G401.6 (cell line): ENCODE measurements at regions not wholly inside any gene's neighbourhood (a gene's known extent, or its start where the extent isn't known, plus 50 kb on each side); places are given as distances from the start of the nearest gene placed in this dataset.

Source experiments
- FAIRE-seq: peaks from 2 replicates; lab custom pipeline; 2012; peaks lifted over from hg19 to GRCh38; lab: Jason Lieb, UNC

DNA sequence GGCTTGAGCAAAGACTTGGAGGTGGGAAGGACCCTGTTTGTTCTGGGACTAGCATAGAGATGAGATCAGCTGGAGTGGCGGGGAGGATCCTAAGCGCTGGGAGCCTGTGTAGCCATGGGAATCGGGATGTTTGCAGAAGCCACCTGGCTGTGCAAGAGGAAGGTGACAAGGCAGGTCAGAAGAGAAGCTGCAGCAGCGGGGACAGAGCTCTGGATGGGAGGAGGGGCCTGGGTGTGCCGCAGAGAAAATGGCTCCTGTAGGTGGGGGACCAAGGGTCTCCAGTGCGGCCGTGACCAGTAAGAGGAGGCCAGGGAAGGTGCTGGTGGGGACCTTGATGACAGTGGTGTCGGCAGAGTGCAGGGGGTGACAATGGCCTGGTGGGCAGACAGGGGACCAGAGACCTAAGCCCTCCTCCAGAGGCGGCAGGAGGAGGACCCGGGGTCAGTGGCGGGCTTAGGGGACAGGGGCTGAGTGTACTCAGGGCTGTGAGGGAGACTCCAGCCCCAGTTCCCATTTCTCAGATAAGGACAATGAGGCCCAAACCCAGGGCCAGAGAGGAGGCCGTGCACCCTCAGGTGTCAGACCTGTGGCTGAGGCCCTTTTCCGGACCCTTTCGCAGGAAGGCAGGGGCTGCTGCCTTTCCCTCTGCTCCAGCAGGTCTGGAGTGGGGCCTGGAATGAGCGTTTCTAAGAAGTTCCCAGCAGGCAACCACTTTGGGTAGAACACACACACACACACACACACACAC is 206.6 kb upstream of the RTL1 start:
- FAIRE-seq, result no peak

DNA sequence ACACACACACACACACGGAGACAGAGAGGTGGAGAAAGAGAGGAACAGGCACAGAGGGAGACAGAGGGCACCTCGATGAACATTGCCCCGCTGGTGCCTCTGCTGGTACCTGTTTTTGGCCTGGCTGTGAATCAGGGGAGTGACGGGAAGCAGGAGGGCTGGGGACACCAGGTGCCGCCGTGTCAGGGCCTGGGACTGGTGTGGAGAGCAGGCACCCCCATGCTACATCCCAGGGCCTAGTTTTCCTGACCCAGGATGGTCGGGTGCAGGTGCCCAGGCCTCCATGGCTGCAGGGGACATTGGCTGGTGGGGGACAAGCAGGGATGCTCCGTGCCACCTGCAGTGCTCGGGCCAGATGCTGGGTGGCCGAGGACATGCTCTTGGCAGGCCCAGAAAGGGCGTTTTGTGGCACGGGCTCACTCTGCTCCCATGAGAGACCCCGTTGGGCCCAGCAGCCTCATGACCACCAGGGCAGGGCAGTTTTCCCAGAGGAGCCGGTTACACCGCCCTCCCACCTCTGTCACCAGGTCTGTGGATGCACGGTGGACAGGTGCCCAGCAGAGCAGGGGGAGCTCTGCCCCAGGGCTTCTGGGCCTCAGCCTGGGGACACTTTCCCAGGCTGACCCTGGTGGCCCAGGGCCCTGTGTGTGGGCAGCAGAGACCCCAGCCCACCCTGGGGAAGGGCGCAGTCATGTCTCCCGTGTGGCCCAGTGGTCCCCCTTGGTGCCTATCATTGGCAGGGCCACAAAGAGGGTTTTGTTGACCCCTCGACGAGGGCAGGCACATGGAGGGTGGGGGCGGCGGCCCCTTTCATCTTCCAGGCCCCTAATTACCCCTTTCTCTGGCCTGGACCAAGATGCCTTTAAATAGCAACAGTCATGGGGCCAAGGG is 207.5 kb upstream of the RTL1 start:
- no peak for FAIRE-seq

DNA sequence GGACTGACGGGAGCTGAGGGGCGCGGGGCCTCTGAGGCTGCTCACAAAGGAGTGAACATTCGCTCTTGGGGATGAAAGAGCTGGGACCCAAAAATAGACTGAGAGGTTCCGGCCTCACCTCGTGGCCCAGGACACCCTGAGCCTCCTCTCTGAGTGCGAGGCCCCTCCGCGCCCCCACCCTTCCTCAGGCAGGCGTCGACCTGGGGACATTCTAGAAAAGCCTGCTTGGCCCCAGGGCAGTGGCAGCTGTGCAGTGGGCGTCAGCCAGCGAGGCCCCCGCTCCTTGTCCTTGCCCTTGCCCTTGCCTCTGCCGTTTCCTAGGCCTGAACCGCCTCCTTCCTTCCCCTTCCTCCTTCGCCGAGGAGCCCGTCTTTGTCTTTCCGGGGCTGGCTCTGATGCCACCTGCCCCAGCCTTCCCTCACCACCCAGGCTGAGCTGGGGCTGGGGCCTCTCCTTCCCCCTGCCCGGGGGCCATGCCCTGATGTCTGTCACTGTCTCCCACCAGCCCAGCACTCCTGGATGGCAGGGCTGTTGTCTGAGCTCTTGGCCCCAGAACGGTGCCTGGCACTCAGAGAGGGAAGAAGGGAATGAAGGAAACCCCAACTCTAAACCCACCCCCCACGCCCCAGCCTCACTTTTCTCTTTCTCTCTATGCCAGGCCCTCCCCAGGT is 208.2 kb upstream of the RTL1 start:
- no peak for FAIRE-seq

DNA sequence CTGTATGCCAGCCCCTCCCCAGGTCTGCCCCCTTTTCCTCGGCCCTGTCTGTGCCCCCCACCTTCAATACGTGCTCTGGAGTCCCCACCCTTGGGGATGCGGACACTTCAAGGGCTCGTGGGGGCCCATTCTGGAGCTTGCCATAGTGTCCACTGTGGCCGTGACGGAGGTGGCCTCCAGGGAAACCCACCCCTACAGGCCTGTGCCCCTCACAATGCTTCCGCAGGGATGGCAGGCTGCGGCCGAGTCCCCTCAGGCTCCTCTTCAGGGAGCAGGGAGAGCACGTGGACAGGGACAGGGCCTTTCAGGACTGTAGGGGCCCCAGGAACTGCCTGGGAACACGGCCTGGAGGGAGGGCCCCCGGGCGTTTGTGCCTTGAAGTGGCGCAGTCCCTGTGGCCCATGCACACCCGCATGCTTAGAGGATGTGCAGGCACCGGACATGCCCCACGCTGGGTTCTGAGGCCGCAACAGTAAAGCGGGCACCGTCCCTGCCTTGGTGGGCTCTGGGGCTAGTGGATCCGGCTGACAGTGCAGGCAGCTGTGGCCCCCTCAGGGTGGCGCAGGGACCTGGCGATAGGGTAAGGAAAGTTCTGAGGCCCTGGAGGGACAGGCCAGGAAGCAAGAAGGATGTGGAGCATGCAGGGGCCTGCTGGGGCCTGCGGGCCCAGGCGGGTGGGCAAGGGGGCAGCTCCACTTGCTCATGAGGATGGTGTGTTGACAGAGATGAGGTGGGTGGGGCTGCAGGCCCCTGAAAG is 209.0 kb upstream of the RTL1 start:
- FAIRE-seq, result no peak

DNA sequence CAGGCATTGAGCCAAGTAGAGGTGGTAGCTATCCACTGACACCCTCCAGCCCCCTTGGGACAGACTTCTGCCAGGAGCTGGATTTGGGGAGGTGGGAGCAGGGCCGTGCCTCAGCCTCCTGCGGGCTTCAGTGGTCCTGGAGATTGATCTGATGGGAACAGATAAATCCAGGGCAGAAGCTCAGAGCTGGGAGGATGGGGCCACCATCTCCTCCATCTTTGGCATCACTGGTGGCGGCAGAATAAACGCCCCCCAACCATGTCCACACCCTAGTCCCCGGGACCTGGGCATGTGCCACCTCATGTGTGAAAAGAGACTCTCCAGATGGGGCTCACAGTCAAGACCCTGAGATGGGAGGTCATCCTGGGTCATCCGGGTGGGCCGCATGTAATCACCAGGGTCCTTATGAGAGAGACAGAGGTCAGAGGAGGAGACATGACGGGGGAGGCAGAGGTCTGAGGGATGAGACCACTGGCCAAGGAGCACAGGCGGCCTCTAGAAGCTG is 209.6 kb upstream of the RTL1 start:
- no peak for FAIRE-seq

DNA sequence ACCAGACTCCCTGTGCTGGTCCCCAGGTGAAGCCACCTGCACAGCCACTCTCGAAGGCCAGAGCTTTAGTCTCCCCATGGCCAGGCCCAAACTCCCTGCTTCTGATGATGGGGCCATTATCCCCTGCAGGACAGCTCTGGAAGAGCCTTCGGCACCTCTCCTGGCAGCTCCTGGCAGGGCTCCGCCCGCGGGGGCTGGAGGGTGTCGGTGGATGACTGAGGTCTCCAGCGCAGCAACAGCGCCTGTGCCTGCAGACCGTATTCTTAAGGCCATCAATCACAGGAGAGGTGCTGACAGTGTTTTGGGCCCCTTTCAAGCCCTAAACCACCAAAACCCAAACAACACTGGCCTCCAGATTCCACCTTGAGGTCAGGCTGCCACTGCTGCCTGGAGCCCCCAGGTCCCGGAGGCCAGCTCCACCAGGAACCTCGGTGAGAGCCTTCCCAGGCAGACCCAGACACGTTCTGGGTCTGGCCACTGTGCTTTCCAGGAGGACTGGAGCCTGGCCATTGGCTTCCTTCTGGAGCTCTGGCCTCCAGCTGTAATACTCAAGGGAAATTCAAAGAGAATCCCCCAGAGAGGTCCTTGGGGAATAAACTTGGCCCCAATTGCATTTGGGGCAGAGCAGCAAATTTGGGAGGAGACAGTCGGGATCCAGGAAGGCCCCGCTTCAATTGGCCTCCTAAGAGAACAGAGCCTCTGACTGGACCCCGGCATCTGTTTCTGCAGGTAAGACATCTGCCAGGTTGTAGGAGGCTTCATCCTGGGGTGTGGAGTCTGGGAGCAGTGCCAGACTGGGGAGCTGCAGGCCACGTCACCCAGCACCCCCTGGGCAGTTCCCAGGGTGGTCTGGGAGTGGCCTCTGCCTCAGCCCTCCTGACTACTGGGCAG is 210.6 kb upstream of the RTL1 start:
- FAIRE-seq, result no peak

DNA sequence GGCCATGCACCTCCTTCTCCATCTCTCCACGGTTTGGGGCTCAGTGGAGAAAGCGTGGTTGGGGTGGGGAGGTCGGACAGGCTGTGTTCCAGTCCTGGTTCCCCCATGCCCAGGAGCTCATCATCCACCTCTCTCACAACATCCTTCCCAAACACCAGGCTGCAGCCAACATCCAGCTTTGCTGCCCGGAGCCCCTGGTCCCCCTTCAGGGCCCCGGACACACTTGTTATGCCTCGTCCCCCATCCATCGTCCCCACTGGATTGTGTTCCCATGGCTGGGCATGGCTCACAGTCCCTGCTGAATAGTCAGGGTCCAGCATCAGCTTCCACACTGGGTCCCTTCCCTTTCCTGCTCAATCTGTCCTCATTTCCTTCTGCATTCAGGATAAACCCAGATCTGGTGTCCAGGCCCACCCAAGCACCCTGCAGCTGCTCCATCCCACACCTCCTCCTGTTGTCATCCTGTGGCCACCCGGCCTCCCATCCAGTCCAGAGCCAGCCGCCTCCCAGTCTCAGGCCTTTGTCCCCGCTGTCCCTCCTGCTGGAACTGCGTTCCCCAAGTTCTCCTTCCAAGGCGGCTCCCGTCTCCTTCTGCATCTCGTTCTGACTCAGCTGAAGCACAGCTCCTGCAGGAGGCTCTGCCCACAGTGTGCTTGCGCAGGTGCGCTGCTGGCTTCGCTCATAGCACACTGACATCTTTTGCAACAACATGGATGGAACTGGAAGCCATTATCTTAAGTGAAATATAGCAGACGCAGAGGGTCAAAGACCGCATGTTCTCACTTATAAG is 211.4 kb upstream of the RTL1 start:
- FAIRE-seq, result no peak

DNA sequence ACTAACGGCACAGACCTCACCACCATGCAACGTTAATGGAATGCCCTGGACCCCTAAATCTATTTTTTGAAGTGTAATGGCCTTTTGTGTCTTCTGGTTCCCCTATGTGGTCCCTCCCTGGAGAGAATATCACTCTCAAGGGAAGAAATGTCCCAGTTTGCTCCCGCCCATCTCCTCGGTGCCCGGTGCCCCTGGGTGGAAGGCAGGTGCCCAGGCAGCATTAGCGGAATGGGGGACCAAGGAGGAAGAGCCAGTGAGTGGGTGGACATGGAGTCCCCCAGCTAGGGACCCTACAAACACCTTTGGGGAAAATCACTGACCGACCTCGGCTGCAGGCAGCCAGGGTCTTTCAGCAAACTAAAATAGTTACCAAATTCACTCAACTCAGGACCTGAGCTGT is 212.1 kb upstream of the RTL1 start:
- no peak for FAIRE-seq

DNA sequence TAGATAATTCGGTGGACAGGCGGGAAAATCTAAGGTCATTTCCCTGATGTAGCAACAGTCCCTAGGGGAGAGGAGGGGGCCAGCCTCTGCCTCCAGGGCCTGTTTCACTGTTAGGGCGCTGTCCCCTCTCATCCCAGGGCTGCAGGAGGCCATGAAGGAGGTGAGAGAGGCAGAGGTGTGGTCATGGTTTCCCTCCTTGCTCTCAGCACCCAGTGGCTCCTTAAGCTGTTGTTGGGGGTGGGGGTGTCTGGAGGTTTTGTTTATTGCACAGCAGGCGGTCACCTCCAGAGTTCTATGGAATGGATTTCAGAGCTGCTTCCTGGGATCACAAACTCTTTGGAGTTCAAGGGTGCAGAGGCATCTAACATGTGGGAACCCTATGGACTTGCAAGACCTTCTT is 212.5 kb upstream of the RTL1 start:
- FAIRE-seq, result no peak

DNA sequence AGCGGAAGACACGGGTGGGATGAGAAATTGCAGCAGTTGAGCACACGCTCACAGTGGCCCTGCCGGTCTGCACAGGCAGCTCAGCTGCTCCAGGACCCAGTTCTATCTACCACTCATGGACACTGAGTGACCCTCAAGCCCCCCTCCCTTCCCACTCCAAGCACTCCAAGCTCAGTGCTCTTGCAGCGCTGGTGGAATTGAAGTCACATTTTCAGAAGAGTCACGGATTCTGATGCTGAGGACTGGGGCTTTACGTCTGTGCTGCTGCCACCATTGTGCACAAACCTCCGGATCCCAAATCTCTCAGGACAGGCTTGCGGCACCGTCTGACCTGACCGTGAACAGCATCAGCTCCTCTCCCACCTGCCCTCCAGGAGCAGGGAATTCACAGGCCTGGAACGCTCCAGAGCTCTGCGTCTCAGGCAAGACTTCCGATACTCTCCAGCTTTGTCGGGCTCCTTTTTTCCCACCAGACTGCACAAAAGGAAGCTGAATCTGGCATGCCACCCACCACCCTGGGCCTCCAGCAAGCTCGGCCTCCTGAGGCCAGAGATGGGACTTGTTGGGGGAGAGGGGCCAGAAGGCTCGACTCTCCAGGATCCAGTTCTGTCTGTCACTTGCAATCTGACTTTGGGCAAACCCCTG is 213.1 kb upstream of the RTL1 start:
- FAIRE-seq, result no peak

DNA sequence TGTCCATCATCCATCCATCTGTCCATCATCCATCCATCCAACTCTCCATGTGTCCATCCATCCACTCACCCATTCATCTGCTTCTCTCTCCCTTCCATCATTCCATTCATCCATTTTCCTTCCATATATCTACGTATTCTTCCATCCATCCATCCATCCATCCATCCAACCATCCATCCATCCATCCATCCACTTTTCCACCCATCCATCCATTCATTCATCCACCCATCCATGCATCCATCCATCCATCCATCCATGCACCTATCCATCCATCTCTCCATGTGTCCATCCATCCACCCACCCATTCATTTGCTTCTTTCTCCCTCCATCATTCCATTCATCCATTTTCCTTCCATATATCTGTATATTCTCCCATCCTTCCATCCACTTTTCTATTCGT is 214.0 kb upstream of the RTL1 start:
- FAIRE-seq, result no peak

DNA sequence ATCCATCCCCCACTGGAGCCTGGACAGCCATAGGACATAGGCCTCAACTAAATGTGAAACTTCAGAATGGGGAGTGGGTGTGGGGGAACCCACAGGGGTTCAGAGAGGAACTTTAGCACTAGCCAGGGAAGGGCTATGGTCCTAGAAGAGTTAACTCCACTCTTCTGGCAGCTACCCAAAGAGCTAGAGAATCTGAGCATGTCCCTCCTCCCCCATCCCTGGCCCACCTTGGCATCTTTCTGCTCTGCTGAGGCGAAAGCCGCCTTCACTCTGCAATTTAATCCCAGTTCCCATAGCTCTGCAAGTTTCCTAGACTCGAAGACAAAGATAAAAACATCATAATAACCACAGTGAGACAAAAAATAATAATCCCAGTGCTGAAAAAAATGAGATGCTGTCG is 214.7 kb upstream of the RTL1 start:
- FAIRE-seq, result no peak

DNA sequence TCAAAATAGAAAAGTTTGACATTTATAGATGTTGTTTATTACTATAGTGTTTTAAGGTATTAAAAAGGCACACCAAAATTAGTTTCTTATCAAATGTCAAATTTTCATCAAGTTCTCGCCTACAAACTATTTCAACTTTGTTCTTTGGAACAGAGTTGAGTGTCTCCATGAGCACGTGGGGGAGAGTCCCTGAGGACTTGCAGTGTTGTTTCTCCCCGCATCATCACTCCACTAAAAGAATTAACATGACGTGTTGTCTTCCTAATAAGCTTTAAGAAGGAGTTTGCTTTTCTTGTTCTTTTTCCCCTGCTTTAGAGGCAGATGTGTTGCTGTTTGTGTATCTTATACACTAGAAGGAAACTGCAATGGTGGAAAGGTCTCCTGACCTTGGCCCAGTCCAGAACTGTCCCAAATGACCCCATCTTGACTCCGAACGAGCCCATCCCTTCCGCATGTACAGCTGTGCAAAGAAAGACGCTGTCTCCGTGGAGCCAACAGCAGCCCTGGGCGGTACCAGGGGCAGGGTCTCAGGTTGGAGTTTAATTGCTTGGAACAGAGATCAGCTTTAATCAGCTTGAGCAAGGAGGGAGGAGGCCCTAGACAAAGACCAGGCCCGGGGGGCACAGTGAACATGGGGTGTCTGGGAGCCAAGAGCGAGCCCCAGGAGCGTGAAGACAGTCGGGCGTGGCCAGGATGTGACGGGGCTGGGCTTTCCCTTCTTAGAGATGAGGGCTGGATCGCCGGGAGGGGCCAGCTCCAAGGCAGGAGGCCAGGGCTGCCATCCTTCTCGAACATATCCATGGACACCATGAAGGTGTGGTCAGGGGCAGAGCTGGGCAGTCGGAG is 215.4 kb upstream of the RTL1 start:
- no peak for FAIRE-seq

DNA sequence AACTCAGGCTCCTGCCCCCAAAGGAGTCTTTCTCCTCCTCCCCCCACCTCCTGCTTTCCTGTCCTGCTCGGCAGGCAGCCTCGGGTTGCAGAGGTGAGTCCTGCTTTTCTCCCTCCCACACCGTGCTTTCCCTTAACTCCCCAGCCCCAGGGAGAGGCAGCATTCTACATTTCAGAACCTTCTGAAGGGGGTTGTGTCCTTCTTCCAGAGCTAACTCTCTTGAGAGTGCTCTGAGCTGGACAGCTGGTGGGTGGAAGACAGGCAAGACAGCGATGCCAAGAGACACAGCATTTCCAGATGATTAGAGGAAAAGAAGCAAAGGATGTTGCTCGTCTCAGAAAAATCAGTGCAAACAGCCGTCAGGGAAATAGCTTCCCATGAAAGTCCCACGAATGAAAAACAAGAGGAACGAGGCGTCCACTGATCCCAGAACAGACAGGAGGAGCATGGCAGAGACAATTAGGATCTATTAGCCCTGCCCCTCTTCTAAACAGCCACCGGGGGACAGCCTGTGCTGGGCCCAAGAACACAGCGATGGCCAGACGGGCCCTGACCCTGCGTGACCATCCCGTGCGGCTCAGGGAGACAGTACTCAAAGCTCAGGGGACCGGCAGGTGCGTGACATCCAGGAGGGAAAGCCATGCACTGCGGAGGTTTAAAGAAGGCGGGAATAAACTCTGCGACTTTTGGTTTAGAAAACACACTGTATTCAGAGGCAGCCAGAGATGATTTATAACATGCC is 216.5 kb upstream of the RTL1 start:
- FAIRE-seq, result no peak

DNA sequence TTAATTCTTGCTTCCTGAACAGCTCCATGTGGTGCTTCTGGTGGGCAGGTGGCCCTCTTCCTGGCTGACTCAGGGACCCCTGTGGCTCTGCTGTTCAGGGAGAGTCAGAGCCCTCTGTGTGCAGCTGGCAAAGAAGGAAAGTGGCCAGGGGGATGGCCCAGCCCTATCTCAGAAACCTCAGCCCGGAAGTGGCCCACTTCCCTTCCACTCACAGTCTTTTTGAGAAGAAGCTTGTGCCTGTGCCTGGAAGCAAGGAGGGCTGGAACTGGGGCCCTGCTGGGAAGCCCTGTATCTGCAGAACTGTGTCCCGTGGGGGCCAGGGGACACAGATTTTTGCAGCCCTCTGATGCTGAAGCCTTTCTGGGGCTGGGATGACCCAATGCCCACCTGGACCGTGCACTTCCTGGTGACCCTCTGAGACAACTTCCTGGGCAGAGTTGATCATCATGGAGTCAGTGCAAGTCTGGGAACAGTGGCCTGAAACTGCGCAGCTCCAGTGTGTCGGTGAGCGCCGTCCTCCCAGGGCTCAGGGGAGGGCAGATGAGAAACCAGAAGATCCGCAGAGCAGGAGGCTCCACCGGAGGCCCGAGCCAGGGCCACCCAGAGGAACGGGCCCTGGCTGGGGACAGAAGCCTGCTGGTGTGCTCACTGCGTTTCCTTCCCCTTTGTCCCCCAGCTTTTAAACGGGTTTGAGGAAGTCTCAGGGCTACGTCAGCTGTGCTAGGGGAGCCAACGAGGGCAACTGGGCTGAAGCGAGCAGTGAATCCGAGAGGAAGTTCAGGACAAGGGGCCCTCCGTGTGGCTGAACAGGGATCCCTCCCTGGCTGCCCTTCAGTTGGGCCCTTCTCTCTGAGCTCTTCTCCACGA is 217.4 kb upstream of the RTL1 start:
- FAIRE-seq, result no peak

DNA sequence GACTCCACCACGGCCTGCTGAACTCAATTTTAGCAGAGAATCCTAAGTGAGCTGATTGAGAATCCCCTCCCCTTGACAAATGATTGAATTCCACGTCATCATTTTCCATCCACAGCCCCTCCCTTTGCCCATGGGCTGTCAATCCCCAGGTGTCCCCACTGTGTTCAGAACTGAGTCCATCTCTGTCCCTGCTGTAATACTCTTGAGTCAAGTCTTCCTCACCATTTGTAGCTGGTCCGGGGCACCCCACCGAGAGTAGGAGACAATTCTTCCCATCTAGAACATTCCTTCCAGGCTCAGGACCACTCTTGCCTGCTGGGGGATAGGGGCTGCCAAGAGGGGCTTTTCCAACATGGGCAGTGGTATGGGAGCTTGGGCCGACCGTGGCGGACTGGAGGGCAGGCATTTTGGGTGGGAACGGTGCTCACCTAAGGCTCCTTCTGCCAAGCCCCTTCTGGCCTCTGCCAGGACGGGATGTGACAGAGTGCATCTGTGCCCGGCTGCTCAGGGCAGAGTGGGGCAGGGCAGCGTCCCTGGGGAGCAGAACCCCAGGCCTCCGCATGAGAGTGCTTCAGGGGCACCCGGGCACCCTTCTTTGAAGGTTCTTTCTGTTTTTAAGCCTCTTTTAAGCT is 218.1 kb upstream of the RTL1 start:
- no peak for FAIRE-seq
